Stimulated activated CD4-positive, alpha-beta T cell treated with anti-CD3 and anti-CD28 coated beads, Interleukin-2, amount 100 ng/mL, for 4 hours (primary cell): ENCODE measurements at regions not wholly inside any gene's neighbourhood (a gene's known extent, or its start where the extent isn't known, plus 50 kb on each side); places are given as distances from the start of the nearest gene placed in this dataset.

Source experiments
- DNase-seq: peaks from one replicate; pipeline ENCODE4 v3.0.0-alpha.2; 2020; ENCODE audit warnings: low read depth

DNA sequence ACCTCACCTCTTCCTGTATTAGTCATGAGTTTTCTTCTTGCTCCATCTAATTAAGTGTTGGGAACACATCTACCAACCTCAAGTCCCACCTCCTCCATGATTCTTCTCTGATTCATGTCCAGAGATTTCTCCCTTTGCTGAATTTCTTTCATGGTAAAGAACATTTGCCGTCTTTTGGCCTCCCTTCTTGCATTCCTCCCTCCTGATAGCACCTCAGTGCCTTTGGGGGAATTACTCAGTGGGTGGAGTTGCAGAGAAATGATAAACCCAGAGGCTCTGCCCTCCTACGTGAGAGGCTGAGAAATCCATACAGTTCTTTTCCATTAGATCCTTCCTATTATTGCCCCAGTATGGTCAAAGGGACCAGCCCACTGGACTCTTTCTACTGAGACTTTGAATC, 651.9 kb downstream of the SLC4A3 start:
- no peak for DNase-seq

DNA sequence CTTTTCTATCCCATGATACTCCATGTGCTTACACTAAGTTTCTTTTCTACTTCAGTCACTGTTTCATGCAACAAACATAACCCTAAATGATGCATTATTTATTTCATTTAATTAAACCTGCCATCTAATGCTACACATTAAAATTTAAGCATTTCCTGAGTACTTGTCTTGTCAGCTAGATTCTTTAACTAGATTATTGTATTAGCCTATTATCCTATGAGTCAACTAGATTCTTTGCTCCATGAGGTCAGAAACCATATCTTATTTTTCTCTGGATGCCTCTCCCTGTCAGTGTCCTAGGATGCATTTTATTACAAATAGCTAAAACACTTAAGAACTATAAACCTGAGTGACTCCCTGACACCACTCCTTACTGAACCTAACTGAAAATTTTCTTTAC, 652.4 kb downstream of the SLC4A3 start:
- DNase-seq, result no peak

DNA sequence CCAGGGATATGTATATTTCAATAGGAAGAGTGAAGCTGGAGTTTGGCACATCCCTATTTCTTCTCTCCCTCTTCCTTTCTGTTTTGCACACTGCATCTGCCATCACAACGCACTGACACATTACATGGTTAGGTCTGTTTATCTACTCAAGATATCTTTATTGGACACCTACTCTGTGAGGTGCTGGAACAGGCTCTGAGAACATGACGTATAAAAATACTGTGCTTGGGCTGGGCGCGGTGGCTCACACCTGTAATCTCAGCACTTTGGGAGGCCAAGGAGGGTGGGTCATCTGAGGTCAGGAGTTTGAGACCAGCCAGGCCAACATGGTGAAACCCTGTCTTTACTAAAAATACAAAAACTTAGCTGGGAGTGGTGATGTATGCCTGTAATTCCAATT, 653.3 kb downstream of the SLC4A3 start:
- no peak for DNase-seq

DNA sequence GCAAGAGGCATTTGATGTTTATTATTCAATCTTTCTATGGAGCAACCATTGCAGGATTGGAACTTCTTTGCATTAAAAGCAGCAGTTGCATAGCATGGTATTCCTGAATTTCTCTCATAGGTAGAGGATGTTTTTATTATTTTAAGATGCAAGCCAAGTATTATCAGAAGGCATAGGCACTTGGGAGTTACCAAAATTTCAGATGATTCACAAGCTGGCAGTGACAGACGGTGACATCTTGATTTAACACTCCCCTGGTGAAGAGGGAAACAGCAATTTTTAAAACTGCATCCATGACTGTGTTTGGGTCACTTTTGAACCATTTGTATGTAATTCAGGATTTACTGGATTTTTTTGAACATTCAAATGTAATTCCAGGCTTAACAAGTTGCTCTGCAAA, 654.3 kb downstream of the SLC4A3 start:
- no peak for DNase-seq

DNA sequence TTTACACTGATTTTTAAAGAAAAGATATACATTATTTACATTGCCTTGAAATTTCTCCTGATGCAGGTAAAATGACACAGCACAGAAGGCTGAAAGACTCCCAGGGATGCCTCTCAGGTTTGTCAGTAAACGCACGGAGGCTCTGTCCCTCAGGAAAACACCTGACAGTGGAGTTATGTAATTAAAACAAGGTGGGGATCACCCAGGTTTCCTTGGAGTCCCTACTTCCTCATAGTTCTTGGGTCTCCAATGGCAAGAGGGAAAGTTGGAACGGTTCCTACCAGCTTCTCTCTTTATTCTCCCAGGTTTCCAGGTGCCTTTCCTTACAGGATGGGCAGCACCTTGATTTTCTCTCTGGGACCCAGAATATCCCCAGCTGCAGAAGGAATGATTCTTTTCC, 654.8 kb downstream of the SLC4A3 start:
- no peak for DNase-seq

DNA sequence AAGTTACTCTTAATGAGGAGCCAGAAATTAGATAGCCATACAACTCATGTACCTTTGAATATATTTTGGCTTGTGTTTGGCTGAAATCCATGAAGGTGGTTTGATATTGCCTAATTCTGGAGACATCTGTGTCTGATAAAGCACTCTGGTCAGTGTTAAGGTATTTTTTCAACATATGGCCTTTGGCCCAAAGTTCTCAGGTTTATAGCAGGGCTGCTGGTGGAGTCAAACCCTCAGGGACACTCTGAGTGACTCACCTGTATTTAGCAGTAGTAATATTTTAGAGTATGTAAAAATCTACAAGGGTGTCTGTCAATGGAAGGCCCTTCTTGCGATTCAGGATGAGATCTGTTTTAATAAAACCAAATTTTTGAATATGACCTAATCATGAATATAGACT, 666.5 kb downstream of the SLC4A3 start:
- DNase-seq, result no peak

DNA sequence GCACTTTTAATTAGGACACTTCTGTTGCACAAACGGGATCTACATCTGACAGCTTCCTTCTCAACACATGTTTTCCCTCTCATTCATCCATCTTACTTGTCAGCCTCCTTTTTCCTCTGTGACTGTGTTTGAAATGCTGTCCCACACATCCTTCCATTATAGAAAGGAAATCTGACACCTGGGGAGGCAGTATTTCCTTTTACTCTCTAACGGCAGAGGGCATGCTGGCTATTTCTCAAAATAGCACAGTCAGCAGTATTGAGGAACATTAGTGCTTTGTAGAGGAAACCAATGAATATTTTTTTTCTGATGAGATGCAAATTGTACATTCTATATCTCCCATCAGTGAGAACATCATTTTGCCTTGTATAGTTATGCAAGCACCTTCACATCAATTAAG, 668.7 kb downstream of the SLC4A3 start:
- DNase-seq, result no peak

DNA sequence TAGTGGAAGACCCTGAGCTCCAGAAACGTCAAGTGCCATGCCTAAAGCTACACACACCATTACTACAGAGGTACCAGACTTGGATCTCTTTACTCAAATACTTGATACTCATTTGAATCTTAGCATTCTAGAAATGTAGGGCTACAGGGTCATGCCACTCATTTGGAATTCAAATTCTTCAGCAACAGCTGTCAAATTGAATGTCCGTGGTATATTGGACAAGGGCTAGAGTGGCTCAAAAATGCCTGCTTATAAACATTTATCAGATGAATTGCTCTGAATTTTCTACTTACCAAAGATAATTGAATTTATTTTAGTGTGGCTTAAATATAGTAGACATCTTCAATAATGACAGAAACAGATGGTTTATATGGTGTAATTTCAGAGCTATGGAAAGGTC, 669.7 kb downstream of the SLC4A3 start:
- DNase-seq, result no peak

DNA sequence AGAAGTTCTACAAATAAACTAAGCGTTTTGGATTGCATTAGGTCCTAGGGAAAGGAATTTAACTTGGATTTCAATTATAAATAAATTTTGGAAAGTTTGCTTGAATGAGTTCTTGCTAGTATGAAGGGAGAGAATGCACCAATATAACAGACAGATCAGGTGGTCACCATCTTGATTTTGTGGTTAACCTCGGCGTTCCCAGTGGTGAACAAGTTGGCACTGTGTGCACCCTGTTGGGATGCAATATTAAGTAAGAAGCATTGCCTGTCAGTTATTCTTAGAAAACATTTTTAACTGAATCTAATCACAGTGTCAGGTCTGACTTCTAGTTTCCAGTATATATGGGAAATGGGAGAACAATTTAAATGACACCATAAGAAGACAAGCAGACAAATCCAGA, 673.4 kb downstream of the SLC4A3 start:
- DNase-seq, result no peak

DNA sequence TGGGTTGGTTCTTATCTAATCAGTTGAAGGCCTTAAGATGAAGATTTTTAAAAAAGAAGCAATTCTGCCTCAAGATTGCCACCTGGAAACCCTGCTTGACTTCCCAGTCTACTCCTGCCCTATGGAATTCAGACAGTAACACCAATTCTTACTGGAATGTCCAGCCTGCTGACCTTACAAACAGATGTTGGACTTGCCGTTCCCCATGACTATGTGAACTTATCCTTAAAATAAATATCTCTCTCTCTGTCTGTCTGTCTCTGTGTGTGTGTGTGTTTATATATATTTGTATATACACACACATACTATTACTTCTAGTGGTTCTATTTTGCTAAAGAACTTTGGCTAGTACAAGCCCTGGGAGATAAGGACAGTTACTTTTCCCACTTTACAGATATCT, 675.3 kb downstream of the SLC4A3 start:
- no peak for DNase-seq

DNA sequence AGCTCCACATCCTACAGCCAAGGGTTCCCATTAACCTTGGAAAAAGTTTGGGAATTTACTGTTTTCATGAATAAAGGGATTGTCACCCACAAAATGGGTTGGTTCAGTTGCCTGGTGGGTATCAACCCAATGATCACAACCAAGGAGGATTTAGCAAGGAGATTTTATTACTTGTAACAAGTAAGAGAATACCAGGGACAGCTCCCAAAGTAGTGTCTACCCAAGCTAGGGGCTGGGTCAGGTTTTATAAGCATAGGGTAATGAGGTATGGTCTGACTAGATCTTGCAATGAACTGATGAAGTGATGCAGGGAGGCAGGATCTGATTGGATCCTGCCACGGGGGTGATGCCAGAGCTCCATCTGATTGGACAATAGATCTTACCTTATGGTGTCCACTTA, 681.8 kb downstream of the SLC4A3 start:
- no peak for DNase-seq

DNA sequence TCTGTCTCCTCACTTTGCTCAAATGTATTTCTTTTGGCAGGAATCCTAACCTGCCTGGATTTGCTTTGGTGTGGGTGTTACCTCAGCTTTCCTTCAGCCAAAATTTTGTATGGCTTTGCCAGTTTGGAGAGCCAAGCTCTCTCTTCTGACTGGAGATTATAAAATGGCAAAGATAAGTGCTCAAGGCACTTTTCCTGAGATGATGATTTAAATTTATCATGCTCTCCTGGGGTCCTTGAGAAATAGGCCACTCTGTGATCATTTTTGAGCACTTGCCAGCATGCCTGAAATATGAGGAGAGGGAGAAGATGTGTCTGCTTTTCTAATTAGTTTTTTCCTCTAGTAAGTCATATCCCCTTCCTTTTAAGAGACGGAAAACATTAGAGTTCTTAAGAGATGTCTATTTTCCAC, 683.0 kb downstream of the SLC4A3 start:
- DNase-seq, result no peak

DNA sequence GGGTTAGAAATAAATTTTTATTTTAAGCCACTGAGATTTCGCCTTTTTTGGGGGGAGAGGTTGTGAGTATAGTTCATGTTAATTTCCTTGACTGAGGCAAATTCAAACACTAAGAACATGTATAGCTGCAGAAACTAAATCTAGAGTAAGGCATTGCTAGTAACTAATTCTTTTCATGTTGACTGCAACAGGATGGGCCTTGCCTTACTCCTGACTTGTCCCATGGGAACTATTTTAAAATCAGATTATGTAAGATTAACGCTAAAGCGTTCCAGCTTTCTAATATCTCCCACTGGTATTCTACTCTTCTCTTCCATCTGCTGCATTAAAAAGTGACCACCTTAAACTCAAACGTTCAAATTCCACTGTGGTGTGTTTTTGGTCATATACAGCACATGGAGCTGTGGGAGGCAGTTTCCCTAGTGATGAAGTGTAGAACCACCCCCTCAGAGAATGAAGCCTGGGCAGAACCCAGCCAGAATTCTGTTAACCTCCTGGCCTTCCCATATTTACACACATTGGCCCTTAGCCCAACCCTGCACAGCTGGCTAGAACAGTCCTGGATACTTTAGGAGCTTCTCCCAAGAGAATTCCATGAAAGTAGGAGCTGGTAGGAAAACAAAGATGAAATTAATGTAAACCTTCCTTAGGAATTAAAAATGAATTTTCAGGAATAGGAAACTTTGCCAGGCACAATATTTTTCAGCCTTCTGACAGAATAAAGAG, 687.8 kb downstream of the SLC4A3 start:
- no peak for DNase-seq

DNA sequence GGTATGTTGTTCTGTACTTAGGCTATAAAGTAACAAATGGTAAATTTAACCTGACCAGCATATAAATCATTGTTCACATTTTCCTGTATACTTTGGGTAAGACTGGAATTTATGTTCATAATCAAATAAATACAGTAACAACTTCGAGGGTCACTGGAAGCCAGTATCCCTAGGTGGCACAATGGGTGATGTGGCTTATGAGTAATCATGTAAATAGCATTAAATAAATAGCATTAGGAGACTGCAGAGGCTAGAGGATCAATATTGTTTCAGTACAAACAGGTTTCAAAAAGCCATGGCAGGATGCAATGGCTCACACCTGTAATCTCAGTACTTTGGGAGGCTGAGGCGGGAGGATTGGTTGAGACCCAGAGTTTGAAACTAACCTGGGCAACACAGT, 690.6 kb downstream of the SLC4A3 start:
- DNase-seq, result no peak

DNA sequence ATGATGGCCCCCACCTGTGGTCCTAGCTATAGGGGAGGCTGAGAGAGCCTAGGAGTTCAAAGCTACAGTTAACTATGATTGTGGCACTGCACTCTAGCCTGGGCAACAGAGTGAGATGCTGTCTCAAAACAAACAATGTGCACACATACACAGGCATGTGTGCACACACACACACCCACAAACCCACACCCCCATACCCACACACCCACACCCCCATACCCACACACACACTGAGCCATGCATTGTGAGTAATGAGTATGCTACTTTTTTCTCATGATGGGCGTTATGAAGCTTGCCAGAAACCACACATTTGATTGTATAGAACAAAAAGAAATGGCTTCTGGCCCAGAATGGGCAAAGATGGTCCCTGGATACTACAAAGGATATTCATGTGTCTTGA, 691.1 kb downstream of the SLC4A3 start:
- DNase-seq, result no peak

DNA sequence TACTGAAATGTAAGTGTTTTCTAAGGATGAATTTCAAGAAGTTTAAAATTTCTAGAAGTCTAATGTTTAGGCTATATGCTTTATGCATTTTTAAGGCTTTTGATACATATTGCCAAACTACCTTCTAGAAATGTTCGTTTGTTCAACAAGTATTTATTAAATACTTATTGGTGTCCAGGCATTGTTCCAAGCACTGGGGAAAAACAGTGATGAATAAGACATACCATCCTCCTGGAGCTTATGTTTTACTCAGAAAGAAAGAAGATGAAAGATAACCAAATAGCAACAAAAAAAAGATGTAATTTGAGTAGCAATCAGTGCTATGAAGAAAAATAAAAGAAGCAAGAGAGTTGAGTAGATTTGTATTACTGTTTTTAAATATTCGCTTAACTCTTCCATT, 692.9 kb downstream of the SLC4A3 start:
- DNase-seq, result no peak

DNA sequence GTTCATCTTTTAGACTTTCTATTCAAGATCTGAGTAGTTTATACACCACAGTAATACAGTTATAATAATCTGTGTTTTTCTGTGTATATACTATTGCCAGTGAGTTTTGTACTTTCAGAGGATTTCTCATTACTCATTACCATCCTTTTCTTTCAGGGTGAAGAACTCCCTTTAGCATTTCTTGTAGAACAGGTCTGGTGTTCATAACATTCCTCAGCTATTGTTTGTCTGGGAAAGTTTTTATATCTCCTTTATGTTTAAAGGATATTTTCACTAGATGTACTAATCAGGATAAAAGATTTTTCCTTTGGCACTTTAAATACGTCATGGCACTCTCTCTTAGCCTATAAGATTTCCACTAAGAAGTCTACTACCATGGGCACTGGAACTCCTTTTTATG, 705.5 kb downstream of the SLC4A3 start:
- no peak for DNase-seq

DNA sequence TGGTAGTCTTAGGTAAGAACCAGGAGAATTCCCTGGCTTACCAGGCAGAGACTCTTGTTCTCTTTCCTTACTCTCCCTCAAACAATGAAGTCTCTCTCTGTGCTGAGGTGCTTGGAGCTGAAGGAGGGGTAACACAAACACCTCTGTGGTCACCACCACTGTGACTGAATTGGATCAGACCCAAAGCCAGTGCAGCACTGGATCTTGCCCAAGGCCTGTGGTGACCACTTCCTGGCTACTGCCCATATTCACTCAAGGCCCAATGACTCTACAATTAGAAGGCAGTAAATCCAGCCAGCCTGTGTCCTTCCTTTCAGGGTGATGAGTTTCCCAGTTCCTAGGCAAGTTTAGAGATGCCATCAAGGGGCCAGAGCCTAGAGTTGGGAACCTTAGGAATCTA, 706.8 kb downstream of the SLC4A3 start:
- DNase-seq, result no peak

DNA sequence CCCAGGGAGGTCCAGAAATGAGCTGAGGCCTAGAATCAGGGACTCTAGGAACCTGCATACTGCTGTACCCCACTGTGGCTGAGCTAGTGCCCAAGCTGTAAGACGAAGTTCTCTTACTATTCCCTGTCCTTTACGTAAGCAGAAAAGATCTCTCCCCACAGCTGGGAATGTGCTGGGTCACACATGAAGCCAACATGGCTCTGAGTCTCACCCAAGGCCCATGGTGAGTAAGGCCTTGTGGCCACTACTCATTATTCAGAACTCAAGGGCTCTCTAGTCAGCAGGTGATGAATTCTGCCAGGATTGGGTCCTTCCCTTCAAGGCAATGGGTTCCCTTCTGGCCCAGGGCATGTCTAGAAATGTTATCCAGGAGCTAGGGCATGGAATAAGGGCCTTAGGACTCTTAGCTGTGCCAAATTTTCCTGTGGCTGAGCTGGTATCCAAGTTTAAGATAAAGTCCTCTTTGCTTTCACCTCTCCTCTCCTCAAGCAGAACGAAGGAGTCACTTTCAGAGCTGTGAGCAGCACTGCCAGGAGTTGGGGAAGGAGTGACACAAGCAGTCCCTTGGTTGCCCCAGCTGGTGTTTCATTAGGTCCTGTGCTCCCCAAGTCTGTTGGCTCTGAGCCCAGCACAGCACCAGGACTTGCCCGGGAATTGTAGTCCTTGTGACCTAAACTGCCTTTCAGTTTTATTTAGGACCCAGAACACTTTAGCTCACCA, 707.6 kb downstream of the SLC4A3 start:
- DNase-seq, result no peak

DNA sequence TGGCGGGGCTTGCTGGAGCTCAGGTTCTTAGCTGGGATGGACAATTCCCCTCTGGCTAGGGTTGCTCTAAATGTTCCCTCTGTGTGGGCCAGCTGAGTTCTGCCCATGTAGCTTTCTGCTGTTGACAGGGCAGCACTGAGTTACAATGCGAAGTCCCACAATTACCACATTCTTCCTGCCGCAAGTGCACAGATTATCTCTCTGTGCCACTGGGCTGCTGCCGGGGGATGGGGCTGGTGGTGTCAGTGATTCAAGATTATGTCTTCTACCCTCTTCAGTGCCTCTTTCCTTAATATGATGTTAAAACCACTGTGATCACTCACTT, 708.1 kb downstream of the SLC4A3 start:
- DNase-seq, result no peak

DNA sequence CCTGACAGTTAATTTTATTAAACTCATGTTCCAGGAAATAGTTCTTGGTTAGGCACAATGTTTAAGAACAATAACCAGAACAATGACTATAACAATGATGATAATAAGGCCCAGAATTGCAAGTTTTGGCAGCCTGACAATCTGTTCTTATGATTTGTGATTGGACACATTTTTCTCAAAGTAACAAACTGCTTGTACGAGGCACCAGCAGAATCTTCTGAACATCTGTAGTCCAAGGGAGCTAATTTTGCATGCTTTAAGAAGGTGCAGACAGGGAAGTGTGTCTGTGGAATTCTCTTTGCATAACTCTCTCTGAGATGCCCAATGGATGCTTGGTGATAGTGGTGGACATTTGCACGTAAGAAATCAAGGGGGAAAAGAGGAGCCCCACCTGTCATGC, 709.3 kb downstream of the SLC4A3 start:
- DNase-seq, result no peak

DNA sequence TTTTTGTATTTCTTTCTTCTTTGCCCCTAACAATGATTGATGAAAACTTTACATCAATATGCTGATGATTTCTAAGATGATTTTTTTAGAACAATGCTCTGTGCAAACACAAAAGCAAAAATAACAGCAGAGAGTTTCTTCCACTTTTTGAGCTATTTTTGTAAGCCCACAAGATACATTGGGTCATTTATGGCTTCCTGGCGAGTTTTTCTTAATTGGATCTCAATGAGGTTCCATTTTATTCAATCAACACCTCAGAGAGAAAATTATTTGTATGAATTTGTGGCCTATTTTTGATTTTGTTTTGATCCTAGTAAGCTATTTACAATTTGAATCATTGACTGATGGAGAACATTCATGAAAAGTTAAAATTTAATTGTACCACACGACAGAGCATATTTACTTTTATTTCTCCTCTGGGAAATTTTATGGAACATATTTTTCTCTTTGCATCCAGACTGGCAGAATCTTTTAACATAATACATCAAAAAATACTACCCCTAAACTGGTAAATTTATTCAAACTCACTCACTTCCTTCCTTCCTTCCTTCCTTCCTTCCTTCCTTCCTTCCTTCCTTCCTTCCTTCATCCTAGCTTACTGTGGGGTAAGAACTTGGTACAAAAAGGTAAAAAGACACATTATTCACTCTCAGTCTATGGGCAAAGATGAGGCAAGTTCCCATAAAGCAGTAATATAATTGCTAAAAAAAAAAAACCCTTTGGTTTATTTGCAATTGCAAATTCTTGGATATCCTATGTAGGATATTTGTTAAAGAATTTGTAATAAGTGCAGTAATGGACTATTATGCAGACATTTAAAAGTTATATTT, 710.4 kb downstream of the SLC4A3 start:
- no peak for DNase-seq

DNA sequence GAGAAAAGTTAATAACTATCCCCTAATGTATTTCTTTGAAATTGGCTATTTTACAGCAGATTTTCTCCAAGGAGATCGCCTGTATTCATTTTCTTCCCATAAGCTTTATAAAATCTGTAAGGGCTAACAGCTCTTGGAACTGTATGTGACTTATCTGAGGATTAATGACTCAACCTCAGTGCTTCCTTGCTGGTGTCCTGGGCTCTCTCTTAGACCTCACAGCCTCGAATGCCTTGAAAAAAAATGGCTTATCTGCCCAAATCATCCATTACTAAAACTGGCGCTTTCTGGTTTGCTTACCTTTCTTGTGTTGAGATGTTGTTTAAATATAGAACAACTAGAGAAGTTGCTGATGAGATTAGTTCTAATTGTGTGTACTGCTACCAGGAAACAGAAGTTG, 713.6 kb downstream of the SLC4A3 start:
- DNase-seq, result no peak
